H4 (cell line): ENCODE measurements at regions not wholly inside any gene's neighbourhood (a gene's known extent, or its start where the extent isn't known, plus 50 kb on each side); places are given as distances from the start of the nearest gene placed in this dataset.

Experiments
- DNase-seq: peaks from one replicate; pipeline ENCODE4 v3.0.0-alpha.2; 2015; ENCODE audit warnings: low spot score

DNA sequence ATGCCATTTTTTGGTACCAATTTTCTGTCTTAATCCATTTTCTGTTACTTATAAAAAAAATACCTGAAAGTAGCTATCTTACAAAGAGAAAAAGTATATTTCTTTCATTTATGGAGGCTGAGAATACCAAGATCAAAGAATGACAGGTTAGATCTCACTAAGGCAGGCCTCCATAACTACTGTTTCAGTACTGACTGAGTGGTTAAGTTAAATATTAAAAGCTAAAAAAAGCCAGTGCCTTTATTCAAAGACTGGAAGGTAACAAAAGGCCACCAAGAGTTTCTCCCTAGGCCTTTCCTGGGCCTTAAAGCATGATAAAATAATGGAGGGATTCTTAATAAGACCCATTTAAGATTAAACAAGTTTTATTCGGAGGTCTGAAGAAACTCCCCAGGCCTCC is 687.7 kb upstream of the ADGRL4 start:
- DNase-seq: no peak

DNA sequence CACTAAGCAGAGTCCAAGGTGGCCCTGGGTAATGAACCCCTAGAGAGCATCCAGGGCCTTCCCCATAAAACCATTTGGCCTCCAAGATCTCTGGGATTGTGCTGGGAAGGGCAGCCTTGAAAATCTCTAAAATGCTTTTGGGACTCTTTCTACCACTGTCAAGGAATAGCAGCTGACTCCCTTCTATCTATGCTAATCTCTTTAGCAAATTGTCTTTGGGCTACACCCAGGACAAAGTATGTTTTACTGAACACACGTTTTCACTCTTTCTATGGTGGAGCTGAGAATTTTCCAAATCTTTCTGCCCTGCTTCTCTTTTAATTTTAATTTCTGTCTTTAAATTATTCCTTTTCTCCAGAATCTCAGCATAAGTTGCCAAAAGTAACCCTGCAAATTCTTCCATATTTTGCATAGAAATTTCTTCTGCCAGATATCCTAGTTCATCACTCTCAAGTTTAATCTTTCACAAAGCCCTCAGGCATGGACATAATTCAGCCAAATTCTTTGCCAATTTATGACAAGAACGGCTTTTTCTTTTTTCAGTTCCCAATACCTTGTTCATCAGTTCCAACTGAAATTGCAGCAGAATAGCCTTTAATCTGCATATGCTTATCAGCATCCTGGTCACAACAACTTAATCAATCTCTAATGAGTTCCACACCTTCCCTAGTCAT is 687.0 kb upstream of the ADGRL4 start:
- DNase-seq: no peak

DNA sequence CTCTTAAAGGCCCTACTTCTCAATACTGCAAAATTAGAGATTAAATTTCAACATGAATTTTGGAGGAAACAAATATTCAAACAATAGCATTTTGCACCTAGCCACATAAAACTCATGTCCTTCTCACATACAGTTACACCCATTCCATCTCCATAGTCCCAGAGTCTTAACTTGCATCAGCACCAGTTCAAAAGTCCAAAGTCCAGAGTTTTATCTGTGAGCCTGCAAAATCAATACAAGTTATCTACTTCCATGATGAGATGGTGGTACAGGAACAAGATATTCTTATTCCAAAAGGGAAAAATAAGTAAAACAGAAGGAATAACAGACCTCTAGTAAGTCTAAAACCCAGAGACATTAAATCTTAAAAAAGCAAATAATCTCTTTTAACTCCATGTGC is 686.0 kb upstream of the ADGRL4 start:
- no peak for DNase-seq

DNA sequence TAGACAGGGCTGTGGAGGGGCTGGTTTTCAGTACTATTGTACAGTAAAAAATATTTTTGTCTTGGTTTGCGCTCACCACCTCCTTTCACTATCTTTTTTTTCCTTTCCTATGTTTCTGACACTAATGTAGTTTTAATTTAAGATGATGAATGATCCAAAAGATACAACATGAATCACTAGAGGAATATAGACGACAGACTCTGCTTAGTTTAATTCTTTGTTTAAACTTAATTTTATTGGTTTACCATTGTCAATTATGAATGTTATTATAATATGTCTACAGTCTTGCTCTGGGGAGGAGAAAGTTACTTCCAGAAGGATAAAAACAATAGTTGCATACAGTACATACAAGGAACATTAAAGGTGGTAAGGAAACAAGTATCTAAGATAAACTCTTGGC is 682.4 kb upstream of the ADGRL4 start:
- no peak for DNase-seq

DNA sequence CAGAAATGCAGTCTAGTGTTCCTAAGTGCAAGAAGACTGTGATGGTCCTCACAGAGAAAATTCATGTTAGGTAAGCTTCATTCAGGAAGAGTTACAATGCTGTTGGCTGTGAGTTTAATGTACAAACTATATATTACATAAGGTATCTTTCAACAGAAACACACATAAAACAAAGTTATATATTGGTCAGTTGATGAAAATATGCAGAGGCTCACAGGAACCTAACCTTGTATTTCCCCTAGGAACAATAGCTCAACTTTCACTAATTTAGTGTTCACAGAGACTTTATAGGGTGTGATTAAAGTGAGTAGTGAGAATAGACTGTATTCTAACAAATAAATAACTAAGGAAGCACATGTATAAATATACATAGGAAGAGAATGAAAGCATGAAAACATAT is 676.9 kb upstream of the ADGRL4 start:
- DNase-seq: no peak

DNA sequence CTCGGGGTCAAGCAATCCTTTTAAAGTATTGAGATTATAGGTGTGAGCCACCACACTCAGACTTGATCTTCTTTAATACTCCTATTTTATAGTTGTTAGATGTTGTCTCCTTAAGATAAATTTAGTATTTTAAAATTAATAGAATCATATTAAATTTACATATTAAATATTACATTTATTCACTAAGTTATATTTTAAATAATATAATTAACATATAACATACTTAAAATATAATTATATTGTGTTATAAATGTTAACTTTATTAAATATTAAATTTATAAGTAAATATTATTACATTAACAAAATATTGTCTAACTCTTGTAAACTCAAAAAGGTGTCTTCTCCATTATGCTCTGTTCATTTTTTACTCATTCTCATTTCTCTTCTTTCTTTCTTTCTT is 675.9 kb upstream of the ADGRL4 start:
- no peak for DNase-seq

DNA sequence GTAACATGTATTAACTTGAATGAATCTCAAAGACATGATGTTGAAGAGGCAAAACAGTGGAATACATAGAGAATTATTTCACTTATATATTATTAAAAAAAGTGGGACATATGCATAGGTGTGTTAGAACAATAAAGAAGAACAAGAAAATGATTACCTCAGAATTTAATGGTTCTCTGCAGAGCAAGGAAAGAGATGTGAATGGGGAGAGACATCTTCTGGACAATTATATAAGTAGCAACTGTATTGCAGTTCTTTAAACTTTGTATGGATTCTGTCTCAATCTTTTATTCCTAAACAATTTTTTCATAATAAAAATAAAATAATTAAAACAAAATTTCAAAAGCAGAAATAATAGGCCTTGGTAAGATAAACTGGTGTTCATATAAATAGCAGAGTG is 674.9 kb upstream of the ADGRL4 start:
- no peak for DNase-seq

DNA sequence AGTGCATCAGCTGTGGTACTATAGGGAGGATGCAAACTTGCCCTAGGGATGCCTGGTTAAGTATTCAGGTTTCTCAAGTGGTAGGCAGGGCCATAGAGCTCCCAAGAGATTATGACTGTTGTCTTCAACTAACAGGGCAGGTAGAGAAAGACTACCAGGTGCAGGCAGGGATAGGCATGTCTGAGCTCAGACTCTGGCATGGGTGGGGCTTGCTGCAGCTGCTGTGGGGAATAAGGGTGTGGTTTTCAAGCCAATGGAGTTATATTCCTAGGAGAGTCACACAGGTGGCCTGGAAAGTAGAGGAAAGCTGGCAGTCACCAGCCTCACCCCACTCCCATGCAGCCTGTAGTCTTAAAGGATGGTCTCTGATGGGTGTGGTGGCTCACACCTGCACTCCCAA is 673.4 kb upstream of the ADGRL4 start:
- no peak for DNase-seq

DNA sequence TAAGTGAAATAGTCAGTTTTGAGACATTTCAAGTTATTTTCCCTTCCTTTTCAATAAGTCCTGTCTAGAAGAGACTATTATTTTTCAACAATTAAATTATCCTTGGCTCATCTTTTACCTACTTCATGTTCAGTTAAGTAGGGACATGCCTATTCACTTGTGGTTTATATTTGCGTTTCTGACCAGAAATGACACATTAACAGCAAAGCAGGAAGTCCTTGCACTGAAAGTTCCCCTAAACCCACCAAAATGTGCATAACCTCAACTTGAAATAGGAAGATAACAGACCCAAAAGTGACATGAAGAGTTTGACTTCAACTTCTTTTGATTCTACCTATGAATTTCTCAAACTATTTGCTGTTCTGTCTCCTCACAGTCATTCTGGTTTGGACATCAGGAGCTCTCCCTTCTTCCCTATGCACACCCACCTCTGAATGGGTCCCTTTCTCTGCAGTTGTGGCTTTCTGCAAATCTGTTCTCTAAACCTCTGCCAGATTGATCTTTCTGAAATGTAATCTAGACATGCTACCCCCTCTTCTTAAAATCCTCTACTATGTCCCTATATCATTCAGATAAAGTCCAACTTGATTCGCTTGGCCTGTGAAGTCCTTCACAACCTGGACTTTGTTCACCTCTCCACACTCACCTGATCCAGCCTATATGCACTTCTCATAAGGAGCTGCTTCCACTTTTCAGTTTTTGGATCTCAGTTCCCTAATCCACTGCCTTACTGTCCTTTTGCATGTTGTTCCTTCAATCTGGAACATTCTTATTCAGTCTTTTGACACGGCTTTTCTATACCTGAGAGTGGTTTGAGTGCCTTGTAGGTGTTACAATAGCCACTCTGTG is 661.5 kb upstream of the ADGRL4 start:
- DNase-seq: no peak

DNA sequence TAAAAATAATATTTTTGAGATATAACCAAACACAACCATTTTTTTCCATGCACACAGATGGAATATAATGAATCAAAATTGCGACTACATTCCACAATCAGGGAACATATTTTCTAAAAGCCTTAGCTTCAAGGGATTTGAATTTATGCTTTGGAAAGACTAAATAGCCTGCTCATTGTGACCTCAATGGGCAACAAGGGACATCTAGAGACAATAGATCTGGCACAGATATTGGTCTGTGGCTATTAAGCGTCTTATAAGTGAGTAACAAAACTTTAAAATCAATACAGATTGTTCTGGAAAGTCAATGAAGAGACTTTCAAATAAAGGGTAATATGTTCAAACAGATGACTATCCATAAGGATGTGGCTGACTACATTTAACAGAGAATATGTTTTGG is 660.6 kb upstream of the ADGRL4 start:
- no peak for DNase-seq

DNA sequence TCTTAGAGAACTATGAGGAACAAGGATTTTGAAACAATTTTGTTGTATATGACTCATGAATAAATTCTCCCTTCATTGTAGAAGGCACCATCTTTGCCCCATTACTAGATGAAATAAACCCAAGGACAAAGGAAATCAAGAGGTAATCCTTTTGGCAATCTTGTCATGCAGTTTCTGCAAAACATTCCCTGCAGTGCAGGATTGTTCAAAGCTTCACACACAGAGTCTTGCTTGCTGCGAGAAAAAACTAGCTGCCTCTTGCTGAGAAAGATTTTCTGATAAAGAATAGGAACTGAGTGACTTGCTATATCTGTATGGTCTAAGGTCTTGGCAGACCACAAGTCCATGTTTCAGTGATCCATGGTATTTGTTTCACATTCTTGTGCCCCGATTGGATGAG is 657.4 kb upstream of the ADGRL4 start:
- no peak for DNase-seq

DNA sequence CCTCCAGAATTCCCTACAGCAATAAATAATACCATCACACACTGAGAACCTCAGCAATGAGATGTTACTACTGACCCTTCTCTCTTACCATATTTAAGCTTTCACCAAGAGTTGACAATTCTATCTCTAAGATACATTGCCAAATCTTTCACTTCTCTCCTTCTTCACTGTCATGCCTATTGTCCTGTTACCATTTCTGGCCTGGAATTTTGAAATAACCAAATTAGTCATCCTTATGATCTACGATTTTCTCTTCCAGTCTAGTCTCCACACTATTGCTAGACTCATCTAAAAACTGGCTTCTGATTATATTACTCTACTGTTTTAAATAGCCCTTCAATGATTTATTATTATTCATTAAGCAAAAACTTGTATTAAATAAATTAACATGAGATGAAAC is 656.1 kb upstream of the ADGRL4 start:
- no peak for DNase-seq

DNA sequence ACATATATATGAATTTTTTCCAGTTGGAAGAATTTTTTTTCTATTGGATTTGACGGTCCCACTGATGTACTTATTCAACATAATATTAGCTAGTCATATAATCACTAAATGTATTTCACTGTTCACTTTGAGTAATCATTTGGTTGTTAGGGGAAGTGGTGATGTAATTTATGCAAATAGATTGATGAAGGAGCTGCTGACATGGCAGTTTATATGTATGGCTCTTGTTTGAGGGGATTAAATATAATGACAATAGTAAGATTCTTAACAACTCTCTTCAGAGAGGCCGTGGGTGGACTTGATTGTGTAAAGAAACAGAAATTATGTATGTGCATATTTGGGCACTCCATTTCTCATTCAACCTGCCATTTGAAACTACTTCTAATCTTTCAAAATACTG is 653.6 kb upstream of the ADGRL4 start:
- DNase-seq: no peak

DNA sequence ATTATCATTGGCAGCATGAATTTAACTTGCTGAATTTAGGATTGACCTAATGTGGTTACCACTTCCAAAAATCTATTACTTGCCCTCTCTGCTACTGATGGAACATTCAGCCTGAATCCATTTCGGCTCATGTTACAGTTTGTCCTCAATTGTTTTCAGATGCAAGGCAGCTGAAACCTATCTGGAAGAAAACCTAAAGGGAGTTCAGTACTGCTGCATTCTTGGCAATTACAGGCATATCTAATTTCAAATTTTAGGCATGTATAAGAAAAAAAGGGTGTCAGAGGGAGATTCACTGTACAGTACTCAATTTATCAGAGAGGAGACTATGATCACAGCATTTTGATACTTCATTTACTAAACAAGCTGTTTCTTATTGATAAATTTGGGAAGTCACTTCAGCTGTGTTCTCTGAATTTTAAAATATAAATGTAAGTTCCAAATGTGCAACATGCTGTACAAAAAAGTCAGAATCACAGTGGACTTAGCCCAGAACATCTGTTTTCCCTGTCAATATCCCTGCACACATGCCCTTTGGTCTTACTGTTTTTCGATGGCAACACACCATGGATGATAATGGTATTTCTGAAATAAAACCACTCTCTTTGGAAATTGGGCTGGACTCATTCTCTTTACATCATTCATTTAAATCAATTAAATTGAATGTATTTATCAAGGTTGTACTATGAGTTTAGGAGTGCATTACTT is 651.6 kb upstream of the ADGRL4 start:
- DNase-seq: no peak

DNA sequence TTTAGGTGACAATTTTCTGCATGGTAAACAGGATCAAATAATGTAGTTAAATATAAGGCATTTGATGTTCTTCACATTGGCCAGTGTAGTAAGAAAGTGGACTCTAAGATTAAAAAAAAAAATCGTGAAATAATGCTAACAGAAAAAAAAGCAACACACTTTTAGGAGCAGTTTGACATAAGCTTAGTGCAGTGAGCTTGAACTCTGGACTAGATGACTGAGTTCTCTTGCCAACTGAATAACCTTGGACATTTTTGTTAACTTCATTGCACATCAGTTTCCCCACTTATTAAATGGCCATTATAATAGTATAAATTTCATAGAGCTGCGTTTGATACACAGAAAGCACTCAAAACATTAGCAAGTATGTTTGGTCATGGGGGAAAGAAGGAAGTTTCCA is 649.3 kb upstream of the ADGRL4 start:
- DNase-seq: no peak

DNA sequence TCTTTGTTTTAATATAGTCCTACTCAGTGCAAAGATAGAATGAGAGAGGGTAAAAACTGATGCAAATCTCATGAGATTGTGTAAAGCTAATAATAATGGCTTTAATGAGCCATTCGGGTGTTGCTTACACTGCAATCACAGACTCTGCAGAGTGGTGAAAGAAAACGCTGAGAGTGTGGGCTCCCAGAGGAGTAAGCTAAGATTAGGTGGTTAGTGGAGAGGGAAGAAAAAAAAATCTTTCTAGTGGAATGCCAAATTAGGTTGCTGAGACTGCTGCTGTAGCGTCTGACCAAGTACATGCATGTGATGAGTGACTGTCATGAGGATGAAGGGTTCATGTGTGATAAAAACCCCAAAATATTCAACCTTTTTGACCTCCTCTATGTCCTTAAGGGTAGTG is 645.9 kb upstream of the ADGRL4 start:
- no peak for DNase-seq

DNA sequence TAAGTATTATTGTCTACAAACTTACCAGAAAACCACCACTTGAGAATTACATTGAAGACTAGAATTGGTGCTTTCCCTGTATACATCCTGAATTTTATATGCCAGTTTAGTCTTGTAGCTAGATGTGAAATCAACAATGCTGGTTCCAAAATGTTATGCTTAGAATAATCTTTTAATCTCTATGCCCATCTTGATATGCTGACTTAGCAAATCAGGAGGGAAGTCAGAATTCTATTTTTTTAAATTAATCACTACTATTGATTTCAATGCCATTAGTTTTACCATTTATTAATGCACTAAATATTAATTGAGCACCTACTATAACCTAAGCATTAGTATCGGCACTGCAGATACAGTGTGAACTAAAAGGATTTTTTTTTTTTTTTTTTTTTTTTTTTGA is 641.6 kb upstream of the ADGRL4 start:
- no peak for DNase-seq

DNA sequence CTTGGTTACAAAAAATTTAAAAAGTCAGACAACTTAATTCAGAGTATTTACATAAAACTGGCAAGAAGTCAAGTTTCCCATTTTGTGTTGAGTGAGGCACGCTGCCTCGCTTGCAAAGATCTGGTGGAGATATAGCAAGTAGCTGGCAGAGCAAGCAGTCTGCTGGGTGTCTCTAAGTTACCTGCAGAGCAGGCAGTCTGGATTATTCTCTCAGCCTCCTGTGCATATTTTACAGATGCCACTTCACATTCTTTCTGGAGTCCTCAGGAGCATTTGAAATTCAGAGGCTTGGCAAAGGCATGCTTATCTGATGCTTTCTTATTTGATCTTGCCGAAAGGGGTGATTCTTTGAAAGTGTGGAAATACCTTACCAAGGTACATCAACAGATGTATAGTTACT is 640.4 kb upstream of the ADGRL4 start:
- no peak for DNase-seq

DNA sequence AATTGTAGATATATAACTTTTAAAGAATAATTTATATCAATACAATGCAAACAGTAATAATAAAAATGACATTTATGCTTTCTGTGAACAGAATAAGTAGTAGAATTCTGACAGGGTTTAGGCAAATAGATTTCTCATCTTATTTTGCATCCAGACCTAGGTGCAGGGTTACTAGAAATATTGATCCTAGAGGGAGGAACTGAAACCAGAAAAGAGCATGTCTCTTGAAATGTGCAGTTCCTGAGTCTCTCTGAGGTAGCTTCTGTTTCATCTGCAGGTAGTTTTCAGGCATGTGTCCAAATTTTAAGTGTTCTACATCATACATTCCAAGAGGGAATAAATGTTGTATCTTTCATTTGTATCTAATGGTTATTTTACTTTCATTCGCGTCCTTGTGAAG is 631.9 kb upstream of the ADGRL4 start:
- no peak for DNase-seq

DNA sequence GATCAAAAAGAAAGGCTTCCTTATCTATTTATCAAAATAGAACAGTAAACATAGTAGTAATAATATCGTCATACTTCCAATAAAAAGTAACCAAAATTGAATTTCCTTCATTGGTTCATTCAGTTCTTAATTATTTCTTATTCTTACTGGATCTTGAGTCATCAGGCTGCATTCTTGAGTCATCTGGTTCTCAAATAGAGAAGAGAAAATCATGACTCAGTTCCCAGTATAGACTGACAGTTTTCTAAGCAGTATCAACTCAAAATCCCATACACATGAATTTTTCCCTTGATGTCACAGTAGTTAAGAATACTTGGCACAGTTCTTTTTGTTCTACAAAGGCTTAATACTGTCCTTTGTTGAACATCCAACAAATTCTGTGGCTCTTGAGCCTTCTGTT is 626.9 kb upstream of the ADGRL4 start:
- no peak for DNase-seq

DNA sequence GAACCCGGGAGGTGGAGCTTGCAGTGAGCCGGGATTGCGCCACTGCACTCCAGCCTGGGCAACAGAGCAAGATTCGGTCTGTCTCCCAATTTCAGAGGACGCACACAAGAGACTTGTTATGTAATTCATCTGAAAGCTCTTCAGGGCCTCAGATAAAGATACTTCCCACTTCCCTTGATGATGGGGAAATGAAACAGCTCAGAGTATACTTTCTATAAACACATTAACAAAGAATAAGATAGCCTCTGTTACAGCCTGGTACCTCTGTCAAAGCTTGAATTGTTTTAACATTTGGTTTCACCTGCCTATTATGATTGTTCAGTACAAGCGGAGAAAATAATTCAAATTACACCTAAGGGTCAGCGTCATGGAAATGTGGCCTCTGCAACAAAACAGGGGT is 622.9 kb upstream of the ADGRL4 start:
- DNase-seq: no peak

DNA sequence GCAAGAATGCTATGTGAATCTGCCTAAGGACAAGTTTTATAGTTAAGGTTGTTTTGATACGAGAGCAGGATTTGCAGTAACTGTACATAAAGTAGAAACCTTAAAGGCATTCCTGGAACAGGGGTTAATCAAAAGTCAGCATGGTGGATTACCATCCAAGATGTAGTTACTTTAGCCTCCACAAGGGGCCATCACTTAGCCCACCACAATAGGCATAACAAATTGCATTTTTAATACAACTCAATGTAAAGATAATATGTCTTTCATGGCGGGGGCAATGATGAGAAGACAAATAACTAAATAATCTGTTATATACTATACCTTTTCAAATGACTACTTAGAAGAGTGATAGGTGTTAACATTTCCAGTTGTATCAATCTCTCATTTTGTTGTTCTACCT is 611.2 kb upstream of the ADGRL4 start:
- DNase-seq: no peak

DNA sequence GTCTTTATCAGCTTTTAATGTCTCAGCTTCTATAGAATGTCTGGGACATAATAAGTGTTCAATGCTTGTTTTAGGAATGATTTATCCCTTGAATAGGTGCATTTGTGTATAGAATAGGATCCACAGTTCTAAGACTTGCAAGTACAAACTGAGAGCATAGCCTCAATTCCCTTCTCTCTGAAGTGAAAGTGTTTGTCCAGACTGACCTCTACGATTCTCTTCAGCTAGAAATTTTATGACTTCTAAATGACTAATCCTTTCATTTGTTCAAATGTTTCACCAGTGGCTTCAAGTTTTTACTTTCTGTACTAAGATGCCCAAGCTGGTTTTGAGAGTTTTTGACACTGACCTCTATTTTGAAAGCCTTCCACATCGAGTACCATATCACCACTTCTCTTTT is 608.2 kb upstream of the ADGRL4 start:
- DNase-seq: no peak
